HEK293 (cell line): ENCODE measurements at regions not wholly inside any gene's neighbourhood (a gene's known extent, or its start where the extent isn't known, plus 50 kb on each side); places are given as distances from the start of the nearest gene placed in this dataset.

Experiments
- KLF8 ChIP-seq: fragments of 450-650 bp; formaldehyde crosslinking; IDR thresholded peaks from 2 replicates; pipeline ENCODE4 v1.5.1; 2016; ENCODE audit warnings: missing biosample characterization, missing genetic modification characterization
- MYNN ChIP-seq: fragments of 450-650 bp; formaldehyde crosslinking; IDR thresholded peaks from 2 replicates; pipeline ENCODE4 v1.5.1; 2016; ENCODE audit warnings: missing biosample characterization, missing genetic modification characterization, borderline replicate concordance
- ZBTB7A ChIP-seq: fragments of 450-650 bp; formaldehyde crosslinking; IDR thresholded peaks from 2 replicates; pipeline ENCODE4 v1.5.1; 2016; ENCODE audit warnings: low read depth, missing biosample characterization, missing genetic modification characterization
- ZNF10 ChIP-seq: fragments of 450-650 bp; formaldehyde crosslinking; IDR thresholded peaks from 2 replicates; pipeline ENCODE4 v1.5.1; 2017; ENCODE audit warnings: missing biosample characterization, missing genetic modification characterization
- ZNF133 ChIP-seq: fragments of 450-650 bp; formaldehyde crosslinking; IDR thresholded peaks from 2 replicates; pipeline ENCODE4 v1.5.1; 2016; ENCODE audit warnings: missing biosample characterization, missing genetic modification characterization
- ZNF555 ChIP-seq: fragments of 450-650 bp; formaldehyde crosslinking; conservative IDR thresholded peaks from 2 replicates; pipeline ENCODE4 v1.5.1; 2017; ENCODE audit warnings: missing biosample characterization, mild to moderate bottlenecking, missing genetic modification characterization, inconsistent platforms
- ZNF626 ChIP-seq: fragments of 450-650 bp; sonication (Bioruptor Pico); formaldehyde crosslinking; IDR thresholded peaks from 2 replicates; pipeline ENCODE4 v1.5.1; 2018; ENCODE audit warnings: missing biosample characterization, missing genetic modification characterization, inconsistent platforms
- TF ChIP-seq, protein P1 (sequence below): fragments of 450-650 bp; IDR thresholded peaks from 2 replicates; pipeline ENCODE4 v1.5.1; 2018; ENCODE audit warnings: missing biosample characterization, mild to moderate bottlenecking, missing genetic modification characterization
- TF ChIP-seq, protein P2 (sequence below): fragments of 450-650 bp; formaldehyde crosslinking; IDR thresholded peaks from 2 replicates; pipeline ENCODE4 v1.5.1; 2016; ENCODE audit warnings: missing biosample characterization, missing genetic modification characterization
- TF ChIP-seq, protein P3 (sequence below): fragments of 450-650 bp; formaldehyde crosslinking; IDR thresholded peaks from 2 replicates; pipeline ENCODE4 v1.5.1; 2016; ENCODE audit warnings: missing biosample characterization, missing genetic modification characterization, low read depth
- TF ChIP-seq, protein P4 (sequence below): fragments of 450-650 bp; formaldehyde crosslinking; IDR thresholded peaks from 2 replicates; pipeline ENCODE4 v1.5.1; 2016; ENCODE audit warnings: missing biosample characterization, missing genetic modification characterization, low read depth

DNA sequence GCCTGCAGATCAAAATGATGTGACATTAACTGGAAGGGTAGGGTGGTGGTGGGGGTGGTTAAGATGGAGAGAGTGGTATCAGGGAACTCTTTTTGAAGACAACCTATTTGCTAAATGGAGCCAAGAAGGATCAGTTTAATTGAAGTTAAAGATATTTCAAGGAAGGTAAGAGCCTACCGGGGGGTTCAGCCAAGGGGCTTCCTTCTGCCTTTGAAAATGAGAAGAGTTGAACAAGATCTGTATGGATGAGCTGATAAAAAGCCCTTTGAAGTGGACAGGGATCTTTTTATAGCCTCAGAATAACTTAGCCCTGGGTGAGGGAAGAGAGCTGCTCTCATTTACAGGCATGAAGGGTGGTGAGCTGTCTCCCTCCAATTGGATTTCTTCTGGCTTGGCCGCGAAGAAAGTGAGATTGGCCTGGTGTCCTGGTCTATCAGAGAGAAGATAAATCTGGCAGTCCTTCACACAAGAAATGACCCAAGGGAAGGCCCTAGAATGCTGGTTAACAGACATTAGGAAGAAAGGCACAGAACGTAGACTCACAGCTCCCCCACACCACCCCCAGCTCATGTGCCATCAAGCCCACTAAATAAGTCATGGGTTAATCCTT lies 439.8 kb downstream of the TNS1 start:
- TF ChIP-seq, protein P1, sequence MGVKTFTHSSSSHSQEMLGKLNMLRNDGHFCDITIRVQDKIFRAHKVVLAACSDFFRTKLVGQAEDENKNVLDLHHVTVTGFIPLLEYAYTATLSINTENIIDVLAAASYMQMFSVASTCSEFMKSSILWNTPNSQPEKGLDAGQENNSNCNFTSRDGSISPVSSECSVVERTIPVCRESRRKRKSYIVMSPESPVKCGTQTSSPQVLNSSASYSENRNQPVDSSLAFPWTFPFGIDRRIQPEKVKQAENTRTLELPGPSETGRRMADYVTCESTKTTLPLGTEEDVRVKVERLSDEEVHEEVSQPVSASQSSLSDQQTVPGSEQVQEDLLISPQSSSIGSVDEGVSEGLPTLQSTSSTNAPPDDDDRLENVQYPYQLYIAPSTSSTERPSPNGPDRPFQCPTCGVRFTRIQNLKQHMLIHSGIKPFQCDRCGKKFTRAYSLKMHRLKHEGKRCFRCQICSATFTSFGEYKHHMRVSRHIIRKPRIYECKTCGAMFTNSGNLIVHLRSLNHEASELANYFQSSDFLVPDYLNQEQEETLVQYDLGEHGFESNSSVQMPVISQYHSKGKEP (tag by site-specific recombination) = no peak
- TF ChIP-seq KLF8 (tag by site-specific recombination) (no peak), ZNF133 (tag by site-specific recombination) (no peak), ZNF626 (tag by site-specific recombination) (no peak), ZNF10 (no peak), ZBTB7A (tag by site-specific recombination) (no peak), MYNN (tag by site-specific recombination) (no peak), ZNF555 (tag by site-specific recombination) (no peak)
- TF ChIP-seq, protein P2, sequence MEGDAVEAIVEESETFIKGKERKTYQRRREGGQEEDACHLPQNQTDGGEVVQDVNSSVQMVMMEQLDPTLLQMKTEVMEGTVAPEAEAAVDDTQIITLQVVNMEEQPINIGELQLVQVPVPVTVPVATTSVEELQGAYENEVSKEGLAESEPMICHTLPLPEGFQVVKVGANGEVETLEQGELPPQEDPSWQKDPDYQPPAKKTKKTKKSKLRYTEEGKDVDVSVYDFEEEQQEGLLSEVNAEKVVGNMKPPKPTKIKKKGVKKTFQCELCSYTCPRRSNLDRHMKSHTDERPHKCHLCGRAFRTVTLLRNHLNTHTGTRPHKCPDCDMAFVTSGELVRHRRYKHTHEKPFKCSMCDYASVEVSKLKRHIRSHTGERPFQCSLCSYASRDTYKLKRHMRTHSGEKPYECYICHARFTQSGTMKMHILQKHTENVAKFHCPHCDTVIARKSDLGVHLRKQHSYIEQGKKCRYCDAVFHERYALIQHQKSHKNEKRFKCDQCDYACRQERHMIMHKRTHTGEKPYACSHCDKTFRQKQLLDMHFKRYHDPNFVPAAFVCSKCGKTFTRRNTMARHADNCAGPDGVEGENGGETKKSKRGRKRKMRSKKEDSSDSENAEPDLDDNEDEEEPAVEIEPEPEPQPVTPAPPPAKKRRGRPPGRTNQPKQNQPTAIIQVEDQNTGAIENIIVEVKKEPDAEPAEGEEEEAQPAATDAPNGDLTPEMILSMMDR (tag by site-specific recombination) = no peak
- TF ChIP-seq, protein P3, sequence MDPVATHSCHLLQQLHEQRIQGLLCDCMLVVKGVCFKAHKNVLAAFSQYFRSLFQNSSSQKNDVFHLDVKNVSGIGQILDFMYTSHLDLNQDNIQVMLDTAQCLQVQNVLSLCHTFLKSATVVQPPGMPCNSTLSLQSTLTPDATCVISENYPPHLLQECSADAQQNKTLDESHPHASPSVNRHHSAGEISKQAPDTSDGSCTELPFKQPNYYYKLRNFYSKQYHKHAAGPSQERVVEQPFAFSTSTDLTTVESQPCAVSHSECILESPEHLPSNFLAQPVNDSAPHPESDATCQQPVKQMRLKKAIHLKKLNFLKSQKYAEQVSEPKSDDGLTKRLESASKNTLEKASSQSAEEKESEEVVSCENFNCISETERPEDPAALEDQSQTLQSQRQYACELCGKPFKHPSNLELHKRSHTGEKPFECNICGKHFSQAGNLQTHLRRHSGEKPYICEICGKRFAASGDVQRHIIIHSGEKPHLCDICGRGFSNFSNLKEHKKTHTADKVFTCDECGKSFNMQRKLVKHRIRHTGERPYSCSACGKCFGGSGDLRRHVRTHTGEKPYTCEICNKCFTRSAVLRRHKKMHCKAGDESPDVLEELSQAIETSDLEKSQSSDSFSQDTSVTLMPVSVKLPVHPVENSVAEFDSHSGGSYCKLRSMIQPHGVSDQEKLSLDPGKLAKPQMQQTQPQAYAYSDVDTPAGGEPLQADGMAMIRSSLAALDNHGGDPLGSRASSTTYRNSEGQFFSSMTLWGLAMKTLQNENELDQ (tag by site-specific recombination) = no peak
- TF ChIP-seq, protein P4, sequence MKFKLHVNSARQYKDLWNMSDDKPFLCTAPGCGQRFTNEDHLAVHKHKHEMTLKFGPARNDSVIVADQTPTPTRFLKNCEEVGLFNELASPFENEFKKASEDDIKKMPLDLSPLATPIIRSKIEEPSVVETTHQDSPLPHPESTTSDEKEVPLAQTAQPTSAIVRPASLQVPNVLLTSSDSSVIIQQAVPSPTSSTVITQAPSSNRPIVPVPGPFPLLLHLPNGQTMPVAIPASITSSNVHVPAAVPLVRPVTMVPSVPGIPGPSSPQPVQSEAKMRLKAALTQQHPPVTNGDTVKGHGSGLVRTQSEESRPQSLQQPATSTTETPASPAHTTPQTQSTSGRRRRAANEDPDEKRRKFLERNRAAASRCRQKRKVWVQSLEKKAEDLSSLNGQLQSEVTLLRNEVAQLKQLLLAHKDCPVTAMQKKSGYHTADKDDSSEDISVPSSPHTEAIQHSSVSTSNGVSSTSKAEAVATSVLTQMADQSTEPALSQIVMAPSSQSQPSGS (tag by site-specific recombination) = no peak
